IPS-18a (cell line): ENCODE measurements at regions not wholly inside any gene's neighbourhood (a gene's known extent, or its start where the extent isn't known, plus 50 kb on each side); places are given as distances from the start of the nearest gene placed in this dataset.

Experiments used
- H3K27ac ChIP-seq: one replicate; pipeline ENCODE4 v1.5.1; 2013; ENCODE audit warnings: low read length
- H3K27me3 ChIP-seq: one replicate; pipeline ENCODE4 v1.6.1; 2013; ENCODE audit warnings: mild to moderate bottlenecking, low read length; ENCODE audit not compliant: control insufficient read depth, insufficient read depth
- H3K36me3 ChIP-seq: one replicate; pipeline ENCODE4 v1.6.1; 2013; ENCODE audit warnings: low read depth, low read length; ENCODE audit not compliant: control insufficient read depth
- H3K4me1 ChIP-seq: one replicate; pipeline ENCODE4 v1.6.1; 2013; ENCODE audit warnings: low read depth, low read length; ENCODE audit not compliant: control insufficient read depth
- H3K4me3 ChIP-seq: one replicate; pipeline ENCODE4 v1.5.1; 2013; ENCODE audit warnings: low read length
- H3K9ac ChIP-seq: one replicate; pipeline ENCODE4 v1.6.1; 2013; ENCODE audit warnings: mild to moderate bottlenecking, low read length, moderate library complexity
- H3K9me3 ChIP-seq: one replicate; pipeline ENCODE4 v1.6.1; 2013; ENCODE audit warnings: low read depth, low read length; ENCODE audit not compliant: control insufficient read depth

GRCh38 chr10:128874331-128874730 lies 592.7 kb upstream of the MGMT start:
- Histone ChIP-seq H3K27ac (no peak overlapping the region), H3K4me1 (no peaks in the 10 kb centered on the region), H3K27me3 (no peaks in the 10 kb centered on the region), H3K9me3 (no peaks in the 10 kb centered on the region), H3K9ac (no peak overlapping the region), H3K4me3 (no peak overlapping the region), H3K36me3 (no peaks in the 10 kb centered on the region)

GRCh38 chr10:128875030-128875744 lies 591.9 kb upstream of the MGMT start:
- H3K4me3 ChIP-seq, result no peak overlapping the region
- no peaks in the 10 kb centered on the region for H3K4me1 ChIP-seq
- H3K9me3 ChIP-seq, result no peaks in the 10 kb centered on the region
- no peak overlapping the region for H3K9ac ChIP-seq
- no peaks in the 10 kb centered on the region for H3K27me3 ChIP-seq
- no peak overlapping the region for H3K27ac ChIP-seq
- no peaks in the 10 kb centered on the region for H3K36me3 ChIP-seq

- H3K9me3 ChIP-seq, result no peaks in the 10 kb centered on the region
- H3K9ac ChIP-seq, result no peak overlapping the region
- no peaks in the 10 kb centered on the region for H3K4me1 ChIP-seq
- H3K4me3 ChIP-seq, result no peak overlapping the region
- no peaks in the 10 kb centered on the region for H3K27me3 ChIP-seq
- no peaks in the 10 kb centered on the region for H3K36me3 ChIP-seq
- H3K27ac ChIP-seq, result no peak overlapping the region
Observed at GRCh38 chr10:128875956-128876736, 590.9 kb upstream of the MGMT start.

GRCh38 chr10:128877141-128877540 lies 589.9 kb upstream of the MGMT start:
- H3K9me3 ChIP-seq, result no peaks in the 10 kb centered on the region
- no peaks in the 10 kb centered on the region for H3K27me3 ChIP-seq
- H3K27ac ChIP-seq, result no peak overlapping the region
- no peak overlapping the region for H3K9ac ChIP-seq
- H3K4me1 ChIP-seq, result no peaks in the 10 kb centered on the region
- no peak overlapping the region for H3K4me3 ChIP-seq
- no peaks in the 10 kb centered on the region for H3K36me3 ChIP-seq

- Histone ChIP-seq H3K9me3 (no peaks in the 10 kb centered on the region), H3K9ac (no peak overlapping the region), H3K4me3 (no peak overlapping the region), H3K36me3 (no peaks in the 10 kb centered on the region), H3K27ac (no peak overlapping the region), H3K4me1 (no peaks in the 10 kb centered on the region), H3K27me3 (no peaks in the 10 kb centered on the region)
Observed at GRCh38 chr10:128877936-128878335, 589.1 kb upstream of the MGMT start.

GRCh38 chr10:128879030-128879429 lies 588.0 kb upstream of the MGMT start:
- Histone ChIP-seq H3K36me3 (no peaks in the 10 kb centered on the region), H3K4me1 (no peaks in the 10 kb centered on the region), H3K4me3 (no peak overlapping the region), H3K27ac (no peak overlapping the region), H3K9me3 (no peaks in the 10 kb centered on the region), H3K27me3 (no peaks in the 10 kb centered on the region), H3K9ac (no peak overlapping the region)

GRCh38 chr10:128879441-128880140 lies 587.5 kb upstream of the MGMT start:
- Histone ChIP-seq H3K36me3 (no peaks in the 10 kb centered on the region), H3K4me1 (no peaks in the 10 kb centered on the region), H3K27me3 (no peaks in the 10 kb centered on the region), H3K27ac (no peak overlapping the region), H3K4me3 (no peak overlapping the region), H3K9ac (no peak overlapping the region), H3K9me3 (no peaks in the 10 kb centered on the region)

GRCh38 chr10:128880159-128880725 lies 586.8 kb upstream of the MGMT start:
- H3K4me1 ChIP-seq, result no peaks in the 10 kb centered on the region
- H3K36me3 ChIP-seq, result no peaks in the 10 kb centered on the region
- H3K9me3 ChIP-seq, result no peaks in the 10 kb centered on the region
- H3K27ac ChIP-seq, result no peak overlapping the region
- H3K9ac ChIP-seq, result no peak overlapping the region
- H3K27me3 ChIP-seq, result no peaks in the 10 kb centered on the region
- H3K4me3 ChIP-seq, result no peak overlapping the region

GRCh38 chr10:128881086-128881485 lies 586.0 kb upstream of the MGMT start:
- H3K4me3 ChIP-seq, result no peak overlapping the region
- no peaks in the 10 kb centered on the region for H3K36me3 ChIP-seq
- H3K4me1 ChIP-seq, result no peaks in the 10 kb centered on the region
- no peaks in the 10 kb centered on the region for H3K9me3 ChIP-seq
- H3K9ac ChIP-seq, result no peak overlapping the region
- no peak overlapping the region for H3K27ac ChIP-seq
- no peaks in the 10 kb centered on the region for H3K27me3 ChIP-seq

- Histone ChIP-seq H3K36me3 (no peaks in the 10 kb centered on the region), H3K4me3 (no peak overlapping the region), H3K27me3 (no peaks in the 10 kb centered on the region), H3K4me1 (no peaks in the 10 kb centered on the region), H3K9ac (no peak overlapping the region), H3K9me3 (no peaks in the 10 kb centered on the region), H3K27ac (no peak overlapping the region)
Observed at GRCh38 chr10:128883231-128884032, 583.6 kb upstream of the MGMT start.

GRCh38 chr10:128884033-128884425 lies 583.0 kb upstream of the MGMT start:
- H3K27me3 ChIP-seq, result no peaks in the 10 kb centered on the region
- no peak overlapping the region for H3K4me3 ChIP-seq
- no peak overlapping the region for H3K9ac ChIP-seq
- no peaks in the 10 kb centered on the region for H3K36me3 ChIP-seq
- peaks cover 3% of the 10 kb centered on the region for H3K9me3 ChIP-seq
- no peaks in the 10 kb centered on the region for H3K4me1 ChIP-seq
- H3K27ac ChIP-seq, result no peak overlapping the region
